ENCODE measurements at regions not wholly inside any gene's neighbourhood (a gene's known extent, or its start where the extent isn't known, plus 50 kb on each side); places are given as distances from the start of the nearest gene placed in this dataset.

GRCh38 chr5:158487664-158488063 lies 612.1 kb downstream of the EBF1 start:
- TF ChIP-seq, protein P1, sequence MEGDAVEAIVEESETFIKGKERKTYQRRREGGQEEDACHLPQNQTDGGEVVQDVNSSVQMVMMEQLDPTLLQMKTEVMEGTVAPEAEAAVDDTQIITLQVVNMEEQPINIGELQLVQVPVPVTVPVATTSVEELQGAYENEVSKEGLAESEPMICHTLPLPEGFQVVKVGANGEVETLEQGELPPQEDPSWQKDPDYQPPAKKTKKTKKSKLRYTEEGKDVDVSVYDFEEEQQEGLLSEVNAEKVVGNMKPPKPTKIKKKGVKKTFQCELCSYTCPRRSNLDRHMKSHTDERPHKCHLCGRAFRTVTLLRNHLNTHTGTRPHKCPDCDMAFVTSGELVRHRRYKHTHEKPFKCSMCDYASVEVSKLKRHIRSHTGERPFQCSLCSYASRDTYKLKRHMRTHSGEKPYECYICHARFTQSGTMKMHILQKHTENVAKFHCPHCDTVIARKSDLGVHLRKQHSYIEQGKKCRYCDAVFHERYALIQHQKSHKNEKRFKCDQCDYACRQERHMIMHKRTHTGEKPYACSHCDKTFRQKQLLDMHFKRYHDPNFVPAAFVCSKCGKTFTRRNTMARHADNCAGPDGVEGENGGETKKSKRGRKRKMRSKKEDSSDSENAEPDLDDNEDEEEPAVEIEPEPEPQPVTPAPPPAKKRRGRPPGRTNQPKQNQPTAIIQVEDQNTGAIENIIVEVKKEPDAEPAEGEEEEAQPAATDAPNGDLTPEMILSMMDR (IDR thresholded peaks at IDR 0.05; ENCODE audit: low read length): no peak
- no peak for TF ChIP-seq EZH2 (optimal IDR thresholded peaks at IDR 0.05; ENCODE audit: low read depth, low read length)

Measured in MM.1S (cell line).